Hepatocyte (in vitro differentiated cells): ENCODE measurements at regions not wholly inside any gene's neighbourhood (a gene's known extent, or its start where the extent isn't known, plus 50 kb on each side); places are given as distances from the start of the nearest gene placed in this dataset.

Source experiments
- CTCF ChIP-seq: fragments of 200-600 bp; sonication (generic); IDR thresholded peaks from 2 replicates; pipeline ENCODE4 v1.5.1; 2016; ENCODE audit warnings: antibody characterized with exemption, mild to moderate bottlenecking; ENCODE audit not compliant: poor library complexity
- EZH2 ChIP-seq: fragments of 200-600 bp; sonication (generic); IDR thresholded peaks from 2 replicates; pipeline ENCODE4 v1.6.1; 2016; ENCODE audit warnings: antibody characterized with exemption, mild to moderate bottlenecking, borderline replicate concordance
- EZH2phosphoT487 ChIP-seq: fragments of 200-600 bp; sonication (generic); IDR thresholded peaks from one replicate; pipeline ENCODE4 v1.6.1; 2018; ENCODE audit warnings: antibody characterized with exemption, mild to moderate bottlenecking, low read depth, moderate library complexity; ENCODE audit not compliant: unreplicated experiment, severe bottlenecking

GRCh38 chr13:111948281-111948680, 118.7 kb upstream of the SOX1 start:
- TF ChIP-seq EZH2: no peak
- no peak for TF ChIP-seq CTCF
- no peak for TF ChIP-seq EZH2phosphoT487
